Esophagus muscularis mucosa (tissue), 4 donors: ENCODE measurements at regions not wholly inside any gene's neighbourhood (a gene's known extent, or its start where the extent isn't known, plus 50 kb on each side); places are given as distances from the start of the nearest gene placed in this dataset.

Source experiments
- DNase-seq: peaks from one replicate; pipeline ENCODE4 v3.0.0-alpha.2; 2017; ENCODE audit errors: extremely low spot score
- H3K27ac ChIP-seq, 4 donors: fragments of 200-600 bp; sonication (generic); replicated peaks in 1 of 4; 1 replicate in 3 of 4; 2 replicates in 1 of 4; pipeline ENCODE4 v1.5.1; 2016 to 2019; ENCODE audit warnings: mild to moderate bottlenecking in 1 of 4
- H3K27me3 ChIP-seq, 4 donors: fragments of 200-600 bp; sonication (generic); one replicate each; pipeline versions ENCODE4 v1.5.1 to v1.6.0; 2016 to 2019
- H3K36me3 ChIP-seq, 4 donors: fragments of 200-600 bp; sonication (generic); one replicate each; pipeline ENCODE4 v1.5.1; 2016 to 2019
- H3K4me1 ChIP-seq, 4 donors: fragments of 200-600 bp; sonication (generic); one replicate each; pipeline ENCODE4 v1.5.1; 2016 to 2019
- H3K4me3 ChIP-seq, 4 donors: fragments of 200-600 bp; sonication (generic); 1 replicate in 2 of 4; 2 replicates in 2 of 4; pipeline ENCODE4 v1.5.1; 2016 to 2019; ENCODE audit warnings: mild to moderate bottlenecking in 4 of 4, moderate library complexity in 1 of 4
- H3K9me3 ChIP-seq, 4 donors: fragments of 200-600 bp; sonication (generic); 1 replicate in 3 of 4; 2 replicates in 1 of 4; pipeline ENCODE4 v1.5.1; 2016 to 2019
- CTCF ChIP-seq, 3 experiments: fragments of 200-600 bp in 2 of 3; fragments of 450-650 bp in 1 of 3; sonication (generic) in 2 of 3; IDR thresholded peaks; one replicate each; pipeline ENCODE4 v1.5.1; 2017 to 2019; ENCODE audit warnings: antibody characterized with exemption in 3 of 3, mild to moderate bottlenecking in 2 of 3, moderate library complexity in 1 of 3
- EP300 ChIP-seq: sonication (generic); formaldehyde crosslinking; IDR thresholded peaks from one replicate; pipeline ENCODE4 v1.6.1; 2017; ENCODE audit warnings: antibody characterized with exemption
- POLR2A ChIP-seq: fragments of 450-650 bp; IDR thresholded peaks from one replicate; pipeline ENCODE4 v1.6.1; 2017; ENCODE audit warnings: antibody characterized with exemption, moderate library complexity, mild to moderate bottlenecking, low read depth
- POLR2AphosphoS5 ChIP-seq, 2 donors: sonication (generic); formaldehyde crosslinking; IDR thresholded peaks; one replicate each; pipeline ENCODE4 v1.6.1; 2017; ENCODE audit warnings: antibody characterized with exemption in 2 of 2
- WGBS: methylation state at CpG from one replicate; pipeline ENCODE4 v1.1.5; 2018; 5-methylcytosine and 5-hydroxymethylcytosine counted together
- intact Hi-C: fragments of 100-400 bp; cut with DNase I; formaldehyde crosslinking; loops from one replicate; pipeline ENCODE4 v1.15.1; 2023

- intact Hi-C loops, result no loop called here
- H3K27ac ChIP-seq, result peak overlapping the region in 1 of 4 donors; percentile 23
- peaks cover 0 to 6% (median 0%) of the 10 kb centered on the region in 4 donors for H3K27me3 ChIP-seq
- WGBS, result 78% methylated on average over 2 of the region's 2 CpGs
- TF ChIP-seq POLR2A (no peak), CTCF (IDR thresholded peaks at IDR 0.05) (no peak), EP300 (no peak), POLR2AphosphoS5 (IDR thresholded peaks at IDR 0.05) (no peak)
- DNase-seq, result no peak
- peaks cover 0 to 22% (median 12%) of the 10 kb centered on the region in 4 donors for H3K4me1 ChIP-seq
- H3K36me3 ChIP-seq, result no peaks in the 10 kb centered on the region
- H3K9me3 ChIP-seq, result peaks cover 0 to 12% (median 11%) of the 10 kb centered on the region in 4 donors
- no peak overlapping the region for H3K4me3 ChIP-seq
These were observed 116.0 kb downstream of the GALR1 start for GRCh38 chr18:77365667-77366066.

DNA sequence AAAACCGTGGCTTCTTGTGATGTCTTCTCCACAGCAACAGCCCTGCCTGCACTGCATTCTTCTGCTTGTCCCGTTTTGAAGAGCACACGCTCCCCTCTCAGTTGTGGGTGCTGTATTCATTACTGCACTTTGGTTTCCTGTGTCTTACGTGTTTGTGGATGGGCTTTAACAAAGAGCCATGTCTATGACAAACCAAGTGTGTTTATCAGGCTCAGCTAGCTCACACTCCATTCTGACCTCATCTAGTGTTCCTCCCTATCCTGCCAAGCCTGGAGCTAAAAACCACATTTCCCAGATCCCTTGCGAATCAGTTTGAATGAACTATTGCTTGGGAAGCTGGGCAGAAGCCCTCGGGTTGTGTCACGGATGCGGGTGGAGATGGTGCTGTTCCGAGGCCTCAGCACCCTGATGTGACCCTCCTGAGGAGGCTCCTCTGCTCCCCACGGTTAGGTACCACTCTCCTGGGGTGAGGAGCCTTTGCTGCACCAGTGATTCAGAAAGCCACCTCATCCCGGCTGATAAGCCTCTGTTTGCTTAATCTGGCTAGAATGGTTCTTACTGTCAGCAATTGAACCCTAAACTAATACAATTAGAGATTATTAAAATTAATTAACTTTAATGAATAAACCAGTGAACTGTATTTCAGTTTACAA is 116.5 kb downstream of the GALR1 start:
- intact Hi-C loops, result no loop called here
- H3K27me3 ChIP-seq, result peaks cover 0 to 6% (median 0%) of the 10 kb centered on the region in 4 donors
- peak overlapping the region in 1 of 4 donors; percentile 23 for H3K27ac ChIP-seq
- H3K4me3 ChIP-seq, result peak overlapping the region in 1 of 4 donors; percentile 38
- WGBS, result 85% methylated on average over 11 of the region's 11 CpGs
- no peaks in the 10 kb centered on the region for H3K36me3 ChIP-seq
- no peak for DNase-seq
- TF ChIP-seq POLR2A (no peak), POLR2AphosphoS5 (IDR thresholded peaks at IDR 0.05) (no peak), CTCF (IDR thresholded peaks at IDR 0.05) (no peak), EP300 (no peak)
- H3K4me1 ChIP-seq, result peaks cover 0 to 22% (median 12%) of the 10 kb centered on the region in 4 donors
- peaks cover 0 to 12% (median 11%) of the 10 kb centered on the region in 4 donors for H3K9me3 ChIP-seq

DNA sequence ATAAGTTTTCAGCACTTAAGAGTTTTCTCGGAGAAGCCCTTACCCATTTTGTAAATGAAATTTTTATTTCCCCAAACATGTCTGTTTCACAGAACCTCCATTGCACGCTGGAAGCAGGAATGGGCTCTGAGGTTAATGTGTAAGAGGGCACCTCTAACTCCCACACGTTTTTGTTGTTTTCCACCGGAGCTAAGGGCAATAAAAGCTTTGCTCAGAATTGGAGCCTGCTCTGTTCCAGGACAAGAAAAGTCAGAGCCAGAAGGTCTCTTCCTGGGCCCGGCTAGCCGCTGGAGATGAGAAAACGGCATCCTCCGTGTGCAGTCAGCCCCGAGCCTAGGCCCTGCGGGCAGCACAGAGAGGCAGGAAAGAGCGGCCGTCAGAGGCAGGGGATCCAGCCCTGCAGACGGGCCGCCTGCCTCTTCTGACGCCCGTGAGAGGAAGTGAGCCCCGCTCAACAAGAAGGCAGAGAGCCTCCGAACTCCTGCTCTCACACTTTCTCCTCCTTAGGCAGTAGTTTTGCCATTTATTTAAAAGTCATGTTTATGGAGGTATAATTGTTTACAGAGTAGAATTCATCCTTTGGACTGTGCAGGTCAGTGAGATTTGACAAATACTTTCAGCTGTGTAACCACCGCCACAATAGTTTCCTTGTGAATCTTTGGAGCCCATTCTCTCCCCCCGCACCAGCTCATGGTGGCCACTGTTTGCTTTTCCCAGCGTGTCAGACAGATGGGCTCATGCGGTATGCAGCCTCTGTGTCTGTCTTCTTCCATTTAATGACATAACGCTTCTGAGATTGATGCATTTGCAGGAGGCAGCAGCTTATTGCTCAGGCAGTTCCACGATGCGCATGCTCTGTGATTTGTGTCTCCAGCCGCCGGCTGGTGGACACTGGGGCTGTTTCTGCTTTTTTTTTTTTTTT is 117.3 kb downstream of the GALR1 start:
- 19% methylated on average over 27 of the region's 27 CpGs for WGBS
- DNase-seq, result no peak
- Histone ChIP-seq H3K9me3 (peaks cover 0 to 12% (median 11%) of the 10 kb centered on the region in 4 donors), H3K4me1 (peaks cover 0 to 22% (median 12%) of the 10 kb centered on the region in 4 donors), H3K36me3 (no peaks in the 10 kb centered on the region), H3K4me3 (peak overlapping the region; percentile 37 to 43 (median 40)), H3K27me3 (peaks cover 0 to 6% (median 0%) of the 10 kb centered on the region in 4 donors), H3K27ac (peak overlapping the region; percentile 35 to 47 (median 42))
- TF ChIP-seq CTCF (IDR thresholded peaks at IDR 0.05) (peak in 1 of 3 experiments; percentile 6), POLR2AphosphoS5 (IDR thresholded peaks at IDR 0.05) (no peak)
- intact Hi-C loops, result no loop called here

GRCh38 chr18:77369644-77370043 is 120.0 kb downstream of the GALR1 start:
- Histone ChIP-seq H3K27ac (no peak overlapping the region), H3K9me3 (peaks cover 0 to 12% (median 11%) of the 10 kb centered on the region in 4 donors), H3K27me3 (no peaks in the 10 kb centered on the region), H3K36me3 (no peaks in the 10 kb centered on the region), H3K4me3 (no peak overlapping the region), H3K4me1 (peaks cover 0 to 22% (median 12%) of the 10 kb centered on the region in 4 donors)
- 90% methylated on average over 2 of the region's 2 CpGs for WGBS
- intact Hi-C loops, result no loop called here
- no peak for DNase-seq
- TF ChIP-seq POLR2A (no peak), EP300 (no peak), POLR2AphosphoS5 (IDR thresholded peaks at IDR 0.05) (no peak), CTCF (IDR thresholded peaks at IDR 0.05) (no peak)
